ENCODE measurements at regions not wholly inside any gene's neighbourhood (a gene's known extent, or its start where the extent isn't known, plus 50 kb on each side); places are given as distances from the start of the nearest gene placed in this dataset.
"Not testable (repeated sequence)": the region's sequence is repeated elsewhere in the genome, so short reads cannot be mapped to it uniquely, and the experiment has no call there.

- H3K4me3 ChIP-seq (ENCODE audit: low read length), result no peak overlapping the region
- TF ChIP-seq CTCF (IDR thresholded peaks at IDR 0.05; ENCODE audit: insufficient read depth, low read depth, low read length, missing control alignments), result no peak
- DNase-seq (ENCODE audit: low read depth), result no peak
Measured at GRCh38 chr2:142525720-142526119, 351.7 kb upstream of the KYNU start.

- no peak overlapping the region for H3K4me3 ChIP-seq (ENCODE audit: low read length)
- no peak for TF ChIP-seq CTCF (IDR thresholded peaks at IDR 0.05; ENCODE audit: insufficient read depth, low read depth, low read length, missing control alignments)
- DNase-seq (ENCODE audit: low read depth), result no peak
Measured at GRCh38 chr2:142521492-142521891, 356.0 kb upstream of the KYNU start.

- H3K4me3 ChIP-seq (ENCODE audit: low read length), result no peak overlapping the region
- peak; percentile 33 for DNase-seq (ENCODE audit: low read depth)
- no peak for TF ChIP-seq CTCF (IDR thresholded peaks at IDR 0.05; ENCODE audit: insufficient read depth, low read depth, low read length, missing control alignments)
Measured at GRCh38 chr2:142515493-142515892, 362.0 kb upstream of the KYNU start.

- no peak for DNase-seq (ENCODE audit: low read depth)
- TF ChIP-seq CTCF (IDR thresholded peaks at IDR 0.05; ENCODE audit: insufficient read depth, low read depth, low read length, missing control alignments), result no peak
Measured at GRCh38 chr2:142509401-142509800, 368.1 kb upstream of the KYNU start.

GRCh38 chr2:142504754-142505153 is 372.7 kb upstream of the KYNU start:
- TF ChIP-seq CTCF (IDR thresholded peaks at IDR 0.05; ENCODE audit: insufficient read depth, low read depth, low read length, missing control alignments), result no peak
- DNase-seq (ENCODE audit: low read depth), result no peak
- no peak overlapping the region for H3K4me3 ChIP-seq (ENCODE audit: low read length)

More at GRCh38 chr2:142509401-142509800, 368.1 kb upstream of the KYNU start:
- H3K4me3 ChIP-seq (ENCODE audit: low read length), result no peak overlapping the region

GRCh38 chr2:142502402-142502801 is 371.6 kb upstream of the LRP1B start:
- TF ChIP-seq CTCF (IDR thresholded peaks at IDR 0.05; ENCODE audit: insufficient read depth, low read depth, low read length, missing control alignments), result no peak
- DNase-seq (ENCODE audit: low read depth), result no peak
- H3K4me3 ChIP-seq (ENCODE audit: low read length), result no peak overlapping the region

- no peak for TF ChIP-seq CTCF (IDR thresholded peaks at IDR 0.05; ENCODE audit: insufficient read depth, low read depth, low read length, missing control alignments)
- DNase-seq (ENCODE audit: low read depth), result no peak
- H3K4me3 ChIP-seq (ENCODE audit: low read length), result no peak overlapping the region
Measured at GRCh38 chr2:142495141-142495540, 364.3 kb upstream of the LRP1B start.

GRCh38 chr2:142489631-142490030 is 358.8 kb upstream of the LRP1B start:
- not testable (repeated sequence) for DNase-seq (ENCODE audit: low read depth); H3K4me3 ChIP-seq (ENCODE audit: low read length)

All from epithelial cell of esophagus (primary cell).